ENCODE measurements at regions not wholly inside any gene's neighbourhood (a gene's known extent, or its start where the extent isn't known, plus 50 kb on each side); places are given as distances from the start of the nearest gene placed in this dataset.
"Not testable (repeated sequence)": the region's sequence is repeated elsewhere in the genome, so short reads cannot be mapped to it uniquely, and the experiment has no call there.

GRCh38 chr17:70286391-70286790 lies 117.1 kb downstream of the KCNJ2 start:
- no peak for DNase-seq (ENCODE audit: low spot score)

GRCh38 chr17:70288540-70289290 lies 119.4 kb downstream of the KCNJ2 start:
- no peak for DNase-seq (ENCODE audit: low spot score)

- DNase-seq (ENCODE audit: low spot score), result no peak
Measured at GRCh38 chr17:70290770-70291169, 121.4 kb downstream of the KCNJ2 start.

- no peak for DNase-seq (ENCODE audit: low spot score)
Measured at GRCh38 chr17:70292366-70292765, 123.0 kb downstream of the KCNJ2 start.

- DNase-seq (ENCODE audit: low spot score), result not testable (repeated sequence)
Measured at GRCh38 chr17:70293564-70294310, 124.4 kb downstream of the KCNJ2 start.

GRCh38 chr17:70295329-70295728 lies 126.0 kb downstream of the KCNJ2 start:
- no peak for DNase-seq (ENCODE audit: low spot score)

- DNase-seq (ENCODE audit: low spot score), result no peak
Measured at GRCh38 chr17:70295731-70296130, 126.4 kb downstream of the KCNJ2 start.

- no peak for DNase-seq (ENCODE audit: low spot score)
Measured at GRCh38 chr17:70296456-70296855, 127.1 kb downstream of the KCNJ2 start.

- no peak for DNase-seq (ENCODE audit: low spot score)
Measured at GRCh38 chr17:70297397-70297796, 128.1 kb downstream of the KCNJ2 start.

- DNase-seq (ENCODE audit: low spot score), result no peak
Measured at GRCh38 chr17:70298929-70299531, 129.7 kb downstream of the KCNJ2 start.

GRCh38 chr17:70307430-70308225 lies 138.3 kb downstream of the KCNJ2 start:
- no peak for DNase-seq (ENCODE audit: low spot score)

- DNase-seq (ENCODE audit: low spot score), result no peak
Measured at GRCh38 chr17:70308618-70309017, 139.3 kb downstream of the KCNJ2 start.

GRCh38 chr17:70310221-70310672 lies 140.9 kb downstream of the KCNJ2 start:
- DNase-seq (ENCODE audit: low spot score), result no peak

- DNase-seq (ENCODE audit: low spot score), result no peak
Measured at GRCh38 chr17:70313086-70313852, 143.9 kb downstream of the KCNJ2 start.

GRCh38 chr17:70314096-70314495 lies 144.8 kb downstream of the KCNJ2 start:
- no peak for DNase-seq (ENCODE audit: low spot score)

GRCh38 chr17:70314506-70314905 lies 145.2 kb downstream of the KCNJ2 start:
- DNase-seq (ENCODE audit: low spot score), result no peak

GRCh38 chr17:70317421-70317820 lies 148.1 kb downstream of the KCNJ2 start:
- DNase-seq (ENCODE audit: low spot score), result no peak

GRCh38 chr17:70318051-70318450 lies 148.7 kb downstream of the KCNJ2 start:
- no peak for DNase-seq (ENCODE audit: low spot score)

GRCh38 chr17:70319516-70319915 lies 150.2 kb downstream of the KCNJ2 start:
- no peak for DNase-seq (ENCODE audit: low spot score)

- DNase-seq (ENCODE audit: low spot score), result no peak
Measured at GRCh38 chr17:70320673-70321345, 151.5 kb downstream of the KCNJ2 start.

- DNase-seq (ENCODE audit: low spot score), result no peak
Measured at GRCh38 chr17:70321352-70321751, 152.0 kb downstream of the KCNJ2 start.
